Glomerular visceral epithelial cell (primary cell): ENCODE measurements at regions not wholly inside any gene's neighbourhood (a gene's known extent, or its start where the extent isn't known, plus 50 kb on each side); places are given as distances from the start of the nearest gene placed in this dataset.
"Not testable (repeated sequence)": the region's sequence is repeated elsewhere in the genome, so short reads cannot be mapped to it uniquely, and the experiment has no call there.

Experiments
- DNase-seq: peaks from one replicate; pipeline ENCODE4 v3.0.0-alpha.2; 2016; ENCODE audit errors: extremely low spot score

- no peak for DNase-seq
Observed at GRCh38 chr22:19641254-19641982, 72.9 kb upstream of the SEPTIN5 start.

- DNase-seq: no peak
Observed at GRCh38 chr22:19641983-19642451, 72.3 kb upstream of the SEPTIN5 start.

- no peak for DNase-seq
Observed at GRCh38 chr22:19643448-19644313, 70.6 kb upstream of the SEPTIN5 start.

- DNase-seq: no peak
Observed at GRCh38 chr22:19644314-19645223, 69.7 kb upstream of the SEPTIN5 start.

- no peak for DNase-seq
Observed at GRCh38 chr22:19645391-19645790, 68.9 kb upstream of the SEPTIN5 start.

DNA sequence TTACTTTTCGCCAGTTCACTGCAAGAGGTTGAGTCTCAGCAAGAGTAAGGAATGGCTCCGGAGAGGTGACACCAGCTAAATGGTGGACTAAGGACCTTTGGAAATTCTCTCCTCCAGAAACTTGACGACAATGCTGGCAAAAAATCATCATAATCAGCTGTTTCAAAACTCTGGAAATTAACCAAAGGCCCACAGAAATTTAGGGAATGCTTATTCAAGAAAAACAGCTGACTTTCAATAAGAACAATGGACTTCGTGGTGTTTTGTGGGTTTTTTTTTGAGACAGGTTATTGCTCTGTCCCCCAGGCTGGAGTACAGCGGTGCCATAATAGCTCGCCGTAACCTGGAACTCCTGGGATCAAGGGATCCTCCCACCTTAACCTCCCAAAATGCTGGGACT, 68.4 kb upstream of the SEPTIN5 start:
- DNase-seq: no peak

- no peak for DNase-seq
Observed at GRCh38 chr22:19646383-19646782, 67.9 kb upstream of the SEPTIN5 start.

GRCh38 chr22:19648419-19648929, 65.8 kb upstream of the SEPTIN5 start:
- DNase-seq: no peak

DNA sequence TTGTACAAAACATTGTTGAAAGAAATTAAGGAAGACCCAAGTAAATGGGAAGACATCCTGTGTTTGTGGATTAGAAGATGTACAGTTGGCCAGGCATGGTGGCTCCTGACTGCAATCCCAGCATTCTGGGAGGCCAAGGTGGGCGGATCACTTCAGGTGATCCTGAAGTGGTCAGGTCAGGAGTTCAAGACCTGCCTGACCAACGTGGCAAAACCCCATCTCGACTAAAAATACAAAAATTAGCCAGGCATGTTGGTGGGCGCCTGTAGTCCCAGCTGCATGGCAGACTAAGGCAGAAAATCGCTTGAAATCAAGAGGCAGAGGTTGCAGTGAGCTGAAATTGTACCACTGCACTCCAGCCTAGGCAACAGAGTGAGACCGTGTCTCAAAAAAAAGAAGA, 62.0 kb upstream of the SEPTIN5 start:
- no peak for DNase-seq

DNA sequence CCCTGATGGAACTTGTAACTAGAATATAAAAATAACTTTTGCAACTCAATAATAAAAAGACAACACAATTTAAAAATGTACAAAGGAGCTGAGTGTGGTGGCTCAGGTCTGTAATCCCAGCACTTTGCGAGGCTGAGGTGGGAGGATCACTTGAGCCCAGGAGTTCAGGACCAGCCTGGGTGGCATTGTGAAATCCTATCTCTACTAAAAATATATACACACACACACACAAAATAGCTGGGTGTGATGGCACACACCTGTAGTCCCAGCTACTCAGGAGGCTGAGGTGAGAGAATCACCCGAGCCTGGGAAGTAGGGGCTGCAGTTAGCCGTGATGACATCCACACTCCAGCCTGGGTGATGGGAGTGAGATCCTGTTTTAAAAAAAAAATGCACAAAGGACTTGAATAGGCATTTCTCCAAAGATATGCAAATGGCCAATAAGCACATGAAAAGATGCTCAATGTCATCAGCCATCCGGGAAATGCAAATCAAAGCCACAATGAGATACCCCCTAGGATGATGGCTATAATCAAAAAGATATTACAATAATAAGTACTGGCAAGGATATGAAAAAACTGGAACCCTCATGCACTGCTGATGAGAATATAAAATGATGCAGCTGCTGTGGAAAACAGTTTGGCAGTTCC, 59.8 kb upstream of the SEPTIN5 start:
- no peak for DNase-seq

DNA sequence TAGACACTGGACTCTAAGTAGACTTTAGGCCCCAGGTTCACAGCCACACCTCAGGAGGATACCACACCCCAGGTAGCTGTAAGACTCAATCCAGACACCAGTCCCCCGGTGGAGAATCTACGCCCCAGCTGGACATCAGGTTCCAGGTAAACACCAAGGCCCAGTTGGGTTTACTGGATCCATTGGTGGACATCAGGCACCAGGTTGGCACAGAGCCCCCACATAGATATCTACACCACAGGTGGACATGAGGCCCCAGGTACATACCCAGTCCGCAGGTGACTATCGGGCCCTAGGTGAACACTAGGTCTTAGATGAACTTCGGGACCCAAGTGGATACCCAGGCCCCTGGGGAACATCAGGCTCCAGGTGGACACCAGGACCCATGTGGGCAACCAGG, 58.9 kb upstream of the SEPTIN5 start:
- no peak for DNase-seq

- DNase-seq: no peak
Observed at GRCh38 chr22:19656541-19657251, 57.6 kb upstream of the SEPTIN5 start.

GRCh38 chr22:19657252-19658056, 56.8 kb upstream of the SEPTIN5 start:
- DNase-seq: no peak

DNA sequence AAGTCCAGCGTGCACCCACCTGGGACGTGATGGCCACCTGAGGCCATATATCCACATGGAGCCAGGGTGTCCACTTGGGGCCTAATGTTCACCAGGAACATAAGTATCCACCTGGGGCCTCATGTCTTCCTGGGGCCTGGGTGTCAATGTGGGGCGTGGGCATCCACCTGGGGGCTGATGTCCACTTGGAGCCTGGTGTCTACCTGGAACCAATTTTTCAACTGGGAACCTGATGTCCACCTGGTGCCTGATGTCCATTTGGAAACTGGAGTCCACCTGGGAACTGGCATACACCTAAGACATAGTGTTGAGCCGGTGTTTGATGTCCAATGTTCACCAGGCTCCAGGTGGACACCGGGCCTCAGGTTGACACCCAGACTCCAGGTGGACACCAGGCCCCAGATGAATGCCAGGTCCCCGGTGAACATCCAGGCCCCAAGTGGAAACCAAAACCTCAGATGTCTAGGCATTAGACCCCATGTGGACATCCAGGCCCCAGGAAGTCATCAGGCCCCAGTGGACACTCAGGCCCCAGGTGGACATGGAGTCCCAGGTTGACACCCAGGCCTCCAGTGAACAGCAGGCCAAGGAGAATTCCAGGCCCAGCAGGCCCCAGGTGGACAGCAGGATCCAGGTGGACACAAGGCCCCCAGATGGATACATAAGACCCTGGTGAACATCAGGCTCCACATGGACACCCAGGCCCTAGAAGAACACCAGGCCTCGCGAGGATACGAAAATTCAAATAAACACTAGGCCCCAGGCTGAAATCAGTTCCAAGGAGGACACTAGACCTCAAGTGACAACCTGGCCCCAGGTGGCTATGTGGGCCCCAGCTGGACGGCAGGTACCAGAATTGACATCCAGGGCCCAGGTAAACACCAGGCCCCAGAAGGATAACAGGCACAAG, 56.0 kb upstream of the SEPTIN5 start:
- no peak for DNase-seq

GRCh38 chr22:19658967-19659804, 55.1 kb upstream of the SEPTIN5 start:
- DNase-seq: no peak

- DNase-seq: no peak
Observed at GRCh38 chr22:19659805-19660345, 54.4 kb upstream of the SEPTIN5 start.

DNA sequence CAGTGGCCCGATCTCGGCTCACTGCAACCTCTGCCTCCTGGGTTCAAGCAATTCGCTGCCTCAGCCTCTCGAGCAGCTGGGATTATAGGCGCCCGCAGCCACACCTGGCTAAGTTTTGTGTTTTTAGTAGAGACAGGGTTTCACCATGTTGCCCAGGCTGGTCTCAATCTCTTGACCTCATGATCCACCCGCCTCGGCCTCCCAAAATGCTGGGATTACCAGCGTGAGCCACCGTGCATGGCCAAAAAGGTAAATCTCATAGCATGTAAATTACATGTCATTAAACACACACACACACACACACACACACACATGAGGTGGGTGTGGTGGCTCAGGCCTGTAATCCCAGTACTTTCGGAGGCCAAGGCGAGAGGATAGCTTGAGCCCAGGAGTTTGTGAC, 53.7 kb upstream of the SEPTIN5 start:
- not testable (repeated sequence) for DNase-seq
